NCI-H1092 treated with DMSO at 0.1 percent for 48 hours (cell line): ENCODE measurements at regions not wholly inside any gene's neighbourhood (a gene's known extent, or its start where the extent isn't known, plus 50 kb on each side); places are given as distances from the start of the nearest gene placed in this dataset.

Experiments used
- DNase-seq: peaks from one replicate; lab custom pipeline; 2025; lab: John Stamatoyannopoulos, UW

DNA sequence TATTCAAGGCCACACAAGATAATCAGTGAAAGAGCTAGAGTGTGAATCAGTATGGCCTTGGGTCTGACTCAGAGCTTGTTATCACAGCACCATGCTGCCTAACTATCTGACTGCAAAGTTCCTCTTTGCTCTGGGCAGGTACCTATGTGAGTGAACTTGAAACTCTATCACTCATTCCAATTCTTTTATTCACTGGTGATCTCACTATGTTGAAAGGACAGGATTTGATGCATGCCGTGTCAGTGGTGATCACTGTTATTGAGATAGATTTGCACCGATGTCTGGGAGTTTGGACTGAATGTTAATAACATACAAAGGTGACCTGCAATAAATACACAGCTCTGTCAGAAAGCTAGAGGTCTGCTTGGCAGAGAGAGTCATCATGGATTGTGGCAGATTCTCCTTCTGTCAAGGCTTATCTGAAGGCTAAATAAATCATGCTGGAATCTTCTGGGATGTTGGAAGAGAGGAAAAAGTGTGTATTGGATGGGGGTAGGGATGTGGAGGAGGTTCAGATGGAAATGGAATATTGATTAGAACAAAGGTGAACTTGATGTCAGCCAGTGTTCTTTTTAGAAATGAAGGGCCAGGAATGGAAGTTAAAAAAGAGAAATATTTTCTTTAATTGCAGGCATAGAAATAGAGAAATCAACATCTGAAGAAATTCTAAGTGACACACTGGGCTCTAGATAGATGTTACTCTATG, 91.8 kb upstream of the TNC start:
- no peak for DNase-seq

- no peak for DNase-seq
Measured at GRCh38 chr9:115210699-115211098, 92.7 kb upstream of the TNC start.

DNA sequence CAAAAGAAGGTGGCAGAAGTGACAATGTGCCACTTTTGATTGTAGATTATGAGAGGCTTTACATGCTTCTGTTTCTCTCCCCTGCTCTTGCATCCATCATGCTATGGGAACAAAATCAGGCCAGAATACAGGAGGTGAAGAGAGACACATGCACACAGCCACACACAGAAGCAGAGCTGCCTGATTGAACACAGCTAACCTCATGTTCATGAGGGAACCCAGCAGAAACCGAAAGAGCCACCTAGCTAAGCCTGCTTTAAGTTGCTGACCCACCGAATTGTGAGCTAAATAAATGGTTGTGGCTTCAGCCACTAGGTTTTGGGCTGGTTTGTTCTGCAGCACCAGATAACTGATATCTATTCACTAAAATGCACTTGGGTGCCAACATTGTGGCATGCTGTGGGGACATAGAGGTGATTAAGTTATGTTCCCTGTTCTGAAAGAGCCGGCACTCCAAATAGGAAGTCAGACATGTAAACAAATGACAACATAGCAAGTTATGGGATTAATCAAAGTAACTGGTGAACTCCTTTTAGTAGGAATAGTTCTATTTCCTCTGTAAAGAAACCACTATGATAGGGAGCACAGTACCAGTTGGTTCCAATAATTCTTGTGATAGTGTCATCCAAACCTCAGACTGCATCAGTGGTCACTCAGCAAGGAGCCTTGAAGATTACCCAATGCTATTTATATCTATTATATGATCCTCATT, 93.6 kb upstream of the TNC start:
- DNase-seq = no peak

DNA sequence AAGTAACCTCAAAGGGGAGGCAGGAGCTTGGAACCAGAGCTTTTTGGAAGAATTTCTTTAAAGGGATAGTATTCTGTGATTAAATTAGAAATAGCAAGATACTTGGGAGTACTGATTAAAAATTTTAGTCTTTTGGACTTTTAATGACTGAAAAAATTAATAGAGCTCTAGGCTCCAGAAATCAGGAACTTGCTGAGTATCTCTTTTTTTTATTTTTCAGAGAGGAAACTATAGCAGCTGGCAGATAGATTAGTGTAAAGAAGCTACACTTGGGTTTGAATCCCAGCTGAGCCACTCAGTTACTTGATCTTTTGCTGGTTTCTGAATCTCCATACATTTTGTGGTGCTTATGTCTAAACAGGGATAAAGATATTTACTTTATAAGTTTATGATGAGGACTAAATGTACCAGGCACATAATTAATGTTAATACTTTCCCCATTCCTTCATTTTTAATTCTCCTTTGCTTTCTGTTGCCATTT, 94.2 kb upstream of the TNC start:
- no peak for DNase-seq

- no peak for DNase-seq
Measured at GRCh38 chr9:115212832-115213231, 94.9 kb upstream of the TNC start.

- DNase-seq = no peak
Measured at GRCh38 chr9:115213818-115214334, 95.9 kb upstream of the TNC start.

DNA sequence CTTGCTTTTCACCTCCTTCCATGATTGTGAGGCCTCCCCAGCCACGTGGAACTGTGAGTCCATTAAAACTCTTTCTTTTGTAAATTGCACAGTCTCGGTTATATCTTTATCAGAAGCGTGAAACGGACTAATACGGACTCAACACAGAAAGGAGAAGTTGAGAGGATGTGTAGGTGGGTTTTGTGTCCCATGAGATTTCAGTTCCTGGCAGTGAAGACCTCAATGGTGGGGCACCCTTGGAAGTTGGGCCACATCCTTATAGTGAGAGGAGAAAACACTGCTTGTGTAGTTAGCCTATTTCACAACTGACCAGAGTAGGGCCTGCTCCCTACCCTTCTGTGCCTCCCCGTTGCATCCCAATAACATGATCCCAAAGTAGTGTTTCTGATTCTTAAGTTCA, 98.9 kb upstream of the TNC start:
- DNase-seq = no peak

DNA sequence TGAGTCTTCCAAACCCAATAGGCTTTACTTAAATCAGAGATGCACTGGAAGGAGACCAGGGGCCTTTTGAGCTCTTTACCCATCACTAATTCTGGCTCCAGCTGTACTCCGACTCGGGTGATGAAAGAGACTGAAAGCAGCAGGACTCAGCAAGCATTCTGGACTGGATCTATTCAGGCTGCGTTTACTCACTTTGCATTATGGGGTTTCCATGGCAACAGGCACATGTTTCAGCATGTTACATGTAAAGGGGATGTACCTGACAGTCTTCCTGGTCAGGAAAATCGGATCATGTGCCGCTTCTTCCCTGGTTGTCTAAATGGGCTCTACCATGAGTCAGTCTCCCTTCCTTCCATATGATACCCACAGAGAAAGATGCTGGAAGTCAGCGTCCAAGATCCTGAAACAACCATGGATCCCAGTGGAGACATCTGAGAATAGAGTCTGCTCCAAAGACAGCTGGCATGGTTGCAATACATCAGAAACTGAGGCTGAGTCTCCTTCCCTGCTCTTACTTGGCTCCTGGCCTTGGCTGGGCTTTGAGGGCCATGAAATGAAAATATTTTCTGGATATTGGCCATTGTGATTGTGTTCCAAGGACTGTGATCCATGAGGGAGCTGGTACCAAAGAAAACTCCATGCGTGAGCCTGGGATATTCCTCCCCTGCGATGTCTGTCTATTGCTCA, 102.5 kb upstream of the TNC start:
- DNase-seq = no peak

DNA sequence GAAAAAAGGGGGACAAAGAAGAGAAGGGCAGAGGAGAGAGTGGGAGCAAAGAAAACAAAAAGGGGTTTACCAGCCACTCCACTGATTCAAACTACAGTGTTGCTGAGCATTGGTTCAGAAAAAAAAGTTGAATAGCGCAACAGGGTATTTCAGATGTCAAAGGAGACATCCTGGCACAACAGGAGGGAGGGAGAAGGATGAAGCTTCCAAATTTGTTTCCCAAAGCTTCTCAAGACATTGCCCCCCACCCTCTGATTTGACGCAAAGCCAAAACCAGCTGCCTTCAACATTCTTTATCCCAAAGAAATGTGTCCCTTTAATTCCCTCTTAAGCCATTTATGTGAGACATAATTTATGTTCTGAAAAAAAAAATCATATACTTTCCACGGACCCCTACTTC, 105.5 kb upstream of the TNC start:
- no peak for DNase-seq

GRCh38 chr9:115225459-115226116, 107.6 kb upstream of the TNC start:
- no peak for DNase-seq

DNA sequence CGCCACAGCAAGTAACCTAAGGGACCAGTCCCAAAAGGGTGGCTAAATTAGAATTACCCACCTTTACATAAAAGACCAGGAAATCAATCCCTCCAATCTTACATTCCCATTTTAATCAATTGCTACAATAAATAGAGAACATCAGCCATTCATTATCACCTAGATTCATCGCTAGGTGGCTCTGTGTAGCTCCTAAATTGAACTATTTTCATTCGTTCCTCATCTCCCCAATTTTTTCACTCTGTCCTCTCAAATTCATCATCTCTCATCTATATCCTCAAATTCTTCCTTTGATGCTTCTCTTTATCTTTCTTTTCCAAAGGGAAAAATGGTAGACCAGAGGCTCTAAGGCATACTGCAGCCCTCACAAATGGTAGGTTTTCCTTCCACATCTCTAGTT, 108.2 kb upstream of the TNC start:
- no peak for DNase-seq

GRCh38 chr9:115229496-115229895, 111.5 kb upstream of the TNC start:
- no peak for DNase-seq

- DNase-seq = no peak
Measured at GRCh38 chr9:115230924-115231515, 113.1 kb upstream of the TNC start.

DNA sequence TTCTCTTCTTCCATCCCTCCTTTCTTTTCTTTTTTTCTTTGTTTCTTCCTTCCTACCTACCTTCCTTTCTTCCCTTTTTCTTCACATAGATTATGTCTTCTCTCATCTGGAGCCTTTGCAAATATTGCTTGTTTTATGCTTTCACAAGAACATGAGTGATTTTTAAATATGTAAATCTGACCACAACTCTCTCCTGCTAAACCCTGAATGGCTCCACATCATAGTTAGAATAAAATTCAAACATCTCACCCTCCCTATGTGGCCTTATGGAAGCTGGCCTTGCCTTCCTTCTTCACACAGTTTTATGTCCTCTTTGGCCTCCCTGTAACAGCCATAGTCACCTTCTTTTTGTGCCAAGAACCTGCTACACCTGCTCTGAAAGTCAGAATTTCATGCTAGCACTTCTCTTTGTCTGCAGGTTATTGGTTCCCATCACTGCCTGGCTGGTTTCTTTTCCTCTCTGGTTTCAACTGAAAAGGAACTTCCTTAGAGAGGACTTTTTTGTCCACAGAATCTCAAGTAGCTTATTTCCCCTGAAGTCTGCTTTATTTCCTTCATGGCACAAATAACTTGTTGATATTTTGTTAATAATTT, 114.3 kb upstream of the TNC start:
- no peak for DNase-seq

DNA sequence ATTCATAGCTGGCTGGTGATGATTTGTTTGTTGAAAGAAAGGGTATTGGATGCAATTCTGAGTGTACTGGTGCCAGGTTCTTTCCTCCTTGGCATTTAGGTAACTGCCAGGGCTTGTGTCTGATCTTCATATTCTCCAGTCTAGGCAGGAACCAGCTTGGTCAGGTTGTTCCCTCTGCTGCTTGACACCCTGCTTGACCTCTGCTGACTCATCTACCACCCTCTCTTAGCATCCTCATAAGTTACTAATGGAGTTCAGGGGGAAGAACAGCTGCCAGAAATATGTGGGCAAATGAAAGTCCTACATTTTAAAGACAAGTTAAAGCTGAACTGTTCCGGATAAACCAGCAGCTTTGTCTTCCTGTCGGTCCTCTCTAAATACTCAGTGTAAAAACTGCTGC, 116.1 kb upstream of the TNC start:
- no peak for DNase-seq

DNA sequence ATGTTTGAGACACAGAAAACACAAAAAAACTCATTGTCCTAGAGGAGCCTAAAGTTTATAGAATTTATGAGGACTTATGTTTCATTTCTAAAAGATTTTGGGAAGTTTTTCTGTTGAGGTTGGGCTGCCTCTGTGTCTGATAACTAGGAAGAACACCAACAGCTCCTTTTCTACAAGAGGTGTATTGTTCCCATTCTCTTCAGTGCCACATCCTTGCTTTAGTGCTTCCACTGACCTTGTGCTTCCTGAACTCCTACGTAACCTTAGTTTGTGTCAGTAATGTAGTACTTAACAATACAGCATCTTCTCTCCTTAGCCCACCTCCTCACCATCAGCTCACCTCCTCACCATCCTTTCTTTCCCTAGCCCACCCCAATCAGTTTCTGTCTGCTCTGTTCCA, 117.3 kb upstream of the TNC start:
- no peak for DNase-seq

- DNase-seq = no peak
Measured at GRCh38 chr9:115237385-115237998, 119.5 kb upstream of the TNC start.

GRCh38 chr9:115240676-115241075, 122.7 kb upstream of the TNC start:
- DNase-seq = no peak

DNA sequence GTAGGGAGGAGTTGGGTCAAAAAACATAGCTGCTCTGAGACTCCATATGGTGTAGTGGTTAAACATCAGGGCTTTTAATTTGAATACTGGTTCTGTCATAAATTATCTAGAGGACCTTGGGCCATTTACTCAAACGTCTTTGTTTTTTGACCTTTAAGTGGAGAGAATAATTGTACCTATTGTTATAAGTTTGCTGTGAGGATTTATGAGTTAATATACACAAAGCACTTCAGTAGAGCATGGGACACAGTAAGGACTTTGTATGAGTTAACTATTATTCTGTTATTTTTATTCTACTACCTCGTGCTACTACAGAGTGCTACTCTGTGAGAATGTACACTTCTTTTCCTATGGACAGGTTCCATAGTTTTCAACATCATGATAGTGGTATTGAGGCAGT, 123.7 kb upstream of the TNC start:
- DNase-seq = no peak

GRCh38 chr9:115249488-115249887, 131.5 kb upstream of the TNC start:
- DNase-seq = no peak

DNA sequence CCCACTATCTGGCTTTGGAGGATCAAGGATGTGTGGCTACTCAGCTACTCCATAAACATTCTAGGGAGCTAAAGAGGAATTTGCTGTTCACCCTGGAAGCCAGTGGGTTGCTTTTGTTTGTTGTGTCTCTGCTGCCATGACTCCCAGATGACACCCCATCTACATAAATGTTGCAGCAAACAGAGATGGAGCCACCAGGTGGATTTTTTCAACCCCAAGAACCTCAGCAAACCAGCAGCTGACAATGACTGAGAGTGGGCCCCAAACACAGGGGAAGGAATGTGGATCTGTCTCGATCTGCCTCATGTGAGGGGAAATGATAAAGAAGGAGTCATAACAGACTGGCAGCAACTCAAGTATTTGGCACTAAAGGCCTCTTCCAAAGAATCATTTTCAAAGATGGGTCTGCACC, 132.7 kb upstream of the TNC start:
- DNase-seq = no peak
